ENCODE measurements at regions not wholly inside any gene's neighbourhood (a gene's known extent, or its start where the extent isn't known, plus 50 kb on each side); places are given as distances from the start of the nearest gene placed in this dataset.

- Mint-ChIP-seq H3K27ac (peak overlapping the region; percentile 26 to 47 (median 37)), H3K9me3 (peaks cover 5% of the 10 kb centered on the region), H3K4me1 (peaks cover 15% of the 10 kb centered on the region), H3K36me3 (ENCODE audit: low read depth) (no peaks in the 10 kb centered on the region), H3K4me3 (no peak overlapping the region), H3K27me3 (ENCODE audit: low read depth) (no peaks in the 10 kb centered on the region)
- TF ChIP-seq, protein P1, sequence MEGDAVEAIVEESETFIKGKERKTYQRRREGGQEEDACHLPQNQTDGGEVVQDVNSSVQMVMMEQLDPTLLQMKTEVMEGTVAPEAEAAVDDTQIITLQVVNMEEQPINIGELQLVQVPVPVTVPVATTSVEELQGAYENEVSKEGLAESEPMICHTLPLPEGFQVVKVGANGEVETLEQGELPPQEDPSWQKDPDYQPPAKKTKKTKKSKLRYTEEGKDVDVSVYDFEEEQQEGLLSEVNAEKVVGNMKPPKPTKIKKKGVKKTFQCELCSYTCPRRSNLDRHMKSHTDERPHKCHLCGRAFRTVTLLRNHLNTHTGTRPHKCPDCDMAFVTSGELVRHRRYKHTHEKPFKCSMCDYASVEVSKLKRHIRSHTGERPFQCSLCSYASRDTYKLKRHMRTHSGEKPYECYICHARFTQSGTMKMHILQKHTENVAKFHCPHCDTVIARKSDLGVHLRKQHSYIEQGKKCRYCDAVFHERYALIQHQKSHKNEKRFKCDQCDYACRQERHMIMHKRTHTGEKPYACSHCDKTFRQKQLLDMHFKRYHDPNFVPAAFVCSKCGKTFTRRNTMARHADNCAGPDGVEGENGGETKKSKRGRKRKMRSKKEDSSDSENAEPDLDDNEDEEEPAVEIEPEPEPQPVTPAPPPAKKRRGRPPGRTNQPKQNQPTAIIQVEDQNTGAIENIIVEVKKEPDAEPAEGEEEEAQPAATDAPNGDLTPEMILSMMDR (IDR thresholded peaks at IDR 0.05; ENCODE audit: unreplicated experiment in 3 of 3), result no peak
Measured at GRCh38 chr12:45582986-45583659, 146.4 kb upstream of the ARID2 start.

GRCh38 chr12:45584336-45584735 lies 145.2 kb upstream of the ARID2 start:
- H3K4me3 Mint-ChIP-seq, result no peak overlapping the region
- no peaks in the 10 kb centered on the region for H3K36me3 Mint-ChIP-seq (ENCODE audit: low read depth)
- H3K9me3 Mint-ChIP-seq, result peaks cover 7% of the 10 kb centered on the region
- TF ChIP-seq, protein P1 (IDR thresholded peaks at IDR 0.05; ENCODE audit: unreplicated experiment in 3 of 3), result no peak
- peaks cover 13% of the 10 kb centered on the region for H3K4me1 Mint-ChIP-seq
- H3K27me3 Mint-ChIP-seq (ENCODE audit: low read depth), result no peaks in the 10 kb centered on the region
- no peak overlapping the region for H3K27ac Mint-ChIP-seq

GRCh38 chr12:45585522-45586230 lies 143.8 kb upstream of the ARID2 start:
- TF ChIP-seq, protein P1 (IDR thresholded peaks at IDR 0.05; ENCODE audit: unreplicated experiment in 3 of 3), result no peak
- Mint-ChIP-seq H3K4me3 (no peak overlapping the region), H3K4me1 (peaks cover 13% of the 10 kb centered on the region), H3K27me3 (ENCODE audit: low read depth) (no peaks in the 10 kb centered on the region), H3K9me3 (peaks cover 7% of the 10 kb centered on the region), H3K27ac (no peak overlapping the region), H3K36me3 (ENCODE audit: low read depth) (no peaks in the 10 kb centered on the region)

DNA sequence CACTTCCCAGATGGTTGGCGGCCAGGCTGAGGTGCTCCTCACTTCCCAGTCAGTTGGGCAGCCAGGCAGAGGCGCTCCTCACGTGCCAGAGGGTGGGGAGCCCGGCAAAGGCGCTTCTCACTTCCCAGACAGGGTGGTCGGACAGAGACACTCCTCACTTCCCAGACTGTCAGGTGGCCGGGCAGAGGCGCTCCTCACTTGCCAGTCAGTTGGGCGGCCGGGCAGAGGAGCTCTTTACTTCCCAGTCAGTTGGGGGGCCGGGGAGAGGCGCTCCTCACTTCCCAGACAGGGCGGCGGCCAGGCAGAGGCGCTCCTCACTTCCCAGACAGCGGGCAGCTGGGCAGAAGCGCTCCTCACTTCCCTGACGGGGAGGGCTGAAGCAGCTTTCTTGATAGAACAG lies 143.0 kb upstream of the ARID2 start:
- Mint-ChIP-seq H3K9me3 (peaks cover 7% of the 10 kb centered on the region), H3K36me3 (ENCODE audit: low read depth) (no peaks in the 10 kb centered on the region), H3K27ac (no peak overlapping the region), H3K4me3 (no peak overlapping the region), H3K27me3 (ENCODE audit: low read depth) (no peaks in the 10 kb centered on the region), H3K4me1 (peaks cover 18% of the 10 kb centered on the region)
- TF ChIP-seq, protein P1 (IDR thresholded peaks at IDR 0.05; ENCODE audit: unreplicated experiment in 3 of 3), result no peak

DNA sequence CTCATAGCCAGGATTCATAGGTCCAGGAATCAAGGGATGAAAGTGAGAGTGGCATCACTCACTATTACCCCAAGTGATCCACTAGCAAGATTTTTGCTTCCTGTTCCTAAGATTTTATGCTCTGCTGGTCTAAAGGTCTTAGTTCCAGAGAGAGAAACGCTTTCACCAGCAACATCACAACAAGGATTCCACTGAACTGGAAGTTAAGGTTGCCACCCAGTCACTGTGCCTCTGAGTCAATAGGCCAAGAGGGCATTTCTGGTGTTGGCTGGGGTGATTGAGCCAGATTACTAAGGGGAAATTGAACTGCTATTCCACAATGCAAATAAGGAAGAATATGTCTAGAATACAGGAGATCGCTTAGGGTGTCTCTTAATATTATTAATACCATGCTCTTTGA lies 142.5 kb upstream of the ARID2 start:
- no peak overlapping the region for H3K27ac Mint-ChIP-seq
- H3K9me3 Mint-ChIP-seq, result peaks cover 7% of the 10 kb centered on the region
- H3K36me3 Mint-ChIP-seq (ENCODE audit: low read depth), result no peaks in the 10 kb centered on the region
- no peaks in the 10 kb centered on the region for H3K27me3 Mint-ChIP-seq (ENCODE audit: low read depth)
- H3K4me3 Mint-ChIP-seq, result no peak overlapping the region
- peaks cover 18% of the 10 kb centered on the region for H3K4me1 Mint-ChIP-seq
- TF ChIP-seq, protein P1 (IDR thresholded peaks at IDR 0.05; ENCODE audit: unreplicated experiment in 3 of 3), result no peak

Data from nephron (organoid).